Transverse colon (tissue), 4 donors: ENCODE measurements at regions not wholly inside any gene's neighbourhood (a gene's known extent, or its start where the extent isn't known, plus 50 kb on each side); places are given as distances from the start of the nearest gene placed in this dataset.
"Not testable (repeated sequence)": the region's sequence is repeated elsewhere in the genome, so short reads cannot be mapped to it uniquely, and the experiment has no call there.

Source experiments
- DNase-seq: peaks from one replicate; pipeline ENCODE4 v3.0.0-alpha.2; 2019
- H3K27ac ChIP-seq, 4 donors: fragments of 200-600 bp; sonication (generic); 2 replicates each; pipeline ENCODE4 v1.5.1; 2016 to 2018; ENCODE audit warnings: inconsistent platforms in 4 of 4
- H3K27me3 ChIP-seq: fragments of 200-600 bp; sonication (generic); 2 replicates; pipeline ENCODE4 v1.5.1; 2017; ENCODE audit warnings: inconsistent platforms
- H3K36me3 ChIP-seq, 4 donors: fragments of 200-600 bp; sonication (generic); 2 replicates each; pipeline ENCODE4 v1.5.1; 2017 to 2019; ENCODE audit warnings: inconsistent platforms in 4 of 4
- H3K4me1 ChIP-seq, 4 donors: fragments of 200-600 bp; sonication (generic); 2 replicates each; pipeline ENCODE4 v1.5.1; 2017 to 2020; ENCODE audit warnings: inconsistent platforms in 4 of 4
- H3K4me3 ChIP-seq, 4 donors: fragments of 200-600 bp; sonication (generic); 1 replicate in 1 of 4; 2 replicates in 3 of 4; pipeline versions ENCODE4 v1.5.1 to v1.6.1; 2017 to 2019; ENCODE audit warnings: inconsistent platforms in 4 of 4
- H3K9me3 ChIP-seq, 2 donors: fragments of 200-600 bp; sonication (generic); 2 replicates each; pipeline ENCODE4 v1.5.1; 2017 to 2019; ENCODE audit warnings: inconsistent platforms in 2 of 2
- CTCF ChIP-seq, 5 experiments: fragments of 200-600 bp in 3 of 5; fragments of 450-650 bp in 2 of 5; sonication (generic) in 3 of 5; IDR thresholded peaks; 1 replicate in 2 of 5; 2 replicates in 3 of 5; pipeline ENCODE4 v1.5.1; 2016 to 2017; ENCODE audit warnings: antibody characterized with exemption in 5 of 5, inconsistent platforms in 3 of 5, mild to moderate bottlenecking in 2 of 5, moderate library complexity in 1 of 5
- EP300 ChIP-seq: sonication (generic); formaldehyde crosslinking; IDR thresholded peaks from one replicate; pipeline ENCODE4 v1.6.1; 2017; ENCODE audit warnings: antibody characterized with exemption, low read depth
- POLR2A ChIP-seq: fragments of 450-650 bp; IDR thresholded peaks from one replicate; pipeline ENCODE4 v1.6.1; 2016; ENCODE audit warnings: antibody characterized with exemption, mild to moderate bottlenecking, moderate library complexity
- POLR2AphosphoS5 ChIP-seq, 3 donors: sonication (generic); formaldehyde crosslinking; IDR thresholded peaks; one replicate each; pipeline ENCODE4 v1.6.1; 2016; ENCODE audit warnings: antibody characterized with exemption in 3 of 3
- WGBS, 2 donors: methylation state at CpG; one replicate each; pipeline ENCODE4 v1.1.5; 2018; ENCODE audit warnings: low coverage in 1 of 2; 5-methylcytosine and 5-hydroxymethylcytosine counted together
- in situ Hi-C, 4 donors: fragments of 200-750 bp; cut with MboI; loops; one replicate each; pipeline versions ENCODE4 v1.15.0 to v1.15.1; 2017; ENCODE audit warnings: low sequenced_read_pairs in 3 of 4, low pct_ligation_motif_present in 1 of 4, low pct_unique_long_range_greater_than_20kb in 1 of 4
- intact Hi-C: fragments of 100-400 bp; cut with DNase I; formaldehyde crosslinking; loops from one replicate; pipeline ENCODE4 v1.15.1; 2023; ENCODE audit warnings: low total_unique reads

DNA sequence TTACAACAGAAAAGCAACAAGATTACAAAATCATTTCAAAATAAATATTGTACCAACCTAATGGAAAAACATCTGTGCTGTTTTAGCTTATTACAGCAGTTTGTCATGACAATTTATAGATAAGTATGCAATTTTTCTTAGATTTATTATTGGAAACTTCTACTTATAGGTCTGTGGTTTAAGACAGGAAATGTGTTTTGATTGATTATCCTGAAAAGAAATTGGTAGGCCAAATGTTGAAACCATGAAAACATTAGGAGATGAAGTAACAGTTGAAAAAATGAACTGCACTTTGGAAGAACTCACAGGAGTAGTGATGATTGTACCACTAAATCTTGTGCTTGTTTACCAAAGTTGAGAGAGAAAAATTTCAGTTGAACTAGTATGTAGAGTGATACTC is 162.2 kb upstream of the GIMD1 start:
- intact Hi-C loops: no loop called here
- DNase-seq: no peak
- no peak for TF ChIP-seq CTCF (IDR thresholded peaks at IDR 0.05)
- in situ Hi-C loops: no loop called here
- no peak overlapping the region for H3K4me3 ChIP-seq
- H3K27me3 ChIP-seq: no peaks in the 10 kb centered on the region
- no peaks in the 10 kb centered on the region for H3K9me3 ChIP-seq
- H3K4me1 ChIP-seq: no peaks in the 10 kb centered on the region
- H3K27ac ChIP-seq: no peak overlapping the region
- H3K36me3 ChIP-seq: no peaks in the 10 kb centered on the region

- no peak for DNase-seq
- H3K4me1 ChIP-seq: no peaks in the 10 kb centered on the region
- in situ Hi-C loops: no loop called here
- intact Hi-C loops: no loop called here
- no peaks in the 10 kb centered on the region for H3K36me3 ChIP-seq
- H3K4me3 ChIP-seq: no peak overlapping the region
- TF ChIP-seq EP300: no peak
- H3K27ac ChIP-seq: no peak overlapping the region
- no peaks in the 10 kb centered on the region for H3K27me3 ChIP-seq
- no peaks in the 10 kb centered on the region for H3K9me3 ChIP-seq
- 79 to 100% methylated on average over 1 of the region's 1 CpG for WGBS, 2 donors
Measured at GRCh38 chr4:106530024-106530361, 161.4 kb upstream of the GIMD1 start.

GRCh38 chr4:106529348-106530023 is 160.9 kb upstream of the GIMD1 start:
- Histone ChIP-seq H3K9me3 (no peaks in the 10 kb centered on the region), H3K27me3 (no peaks in the 10 kb centered on the region), H3K4me1 (no peaks in the 10 kb centered on the region), H3K36me3 (no peaks in the 10 kb centered on the region), H3K4me3 (no peak overlapping the region), H3K27ac (no peak overlapping the region)
- in situ Hi-C loops: no loop called here
- intact Hi-C loops: no loop called here
- 71 to 73% methylated on average over 2 of the region's 2 CpGs for WGBS, 2 donors
- no peak for TF ChIP-seq POLR2AphosphoS5 (IDR thresholded peaks at IDR 0.05)
- TF ChIP-seq POLR2A: no peak
- no peak for TF ChIP-seq EP300
- TF ChIP-seq CTCF (IDR thresholded peaks at IDR 0.05): no peak
- no peak for DNase-seq

GRCh38 chr4:106527316-106527715 is 158.7 kb upstream of the GIMD1 start:
- Histone ChIP-seq H3K9me3 (no peaks in the 10 kb centered on the region), H3K27me3 (no peaks in the 10 kb centered on the region), H3K36me3 (no peaks in the 10 kb centered on the region), H3K4me1 (no peaks in the 10 kb centered on the region), H3K27ac (no peak overlapping the region), H3K4me3 (no peak overlapping the region)
- TF ChIP-seq POLR2A: no peak
- no peak for TF ChIP-seq CTCF (IDR thresholded peaks at IDR 0.05)
- no peak for TF ChIP-seq EP300
- TF ChIP-seq POLR2AphosphoS5 (IDR thresholded peaks at IDR 0.05): no peak
- intact Hi-C loops: no loop called here
- in situ Hi-C loops: no loop called here
- no peak for DNase-seq
- WGBS, 2 donors: 77 to 82% methylated on average over 2 of the region's 2 CpGs

DNA sequence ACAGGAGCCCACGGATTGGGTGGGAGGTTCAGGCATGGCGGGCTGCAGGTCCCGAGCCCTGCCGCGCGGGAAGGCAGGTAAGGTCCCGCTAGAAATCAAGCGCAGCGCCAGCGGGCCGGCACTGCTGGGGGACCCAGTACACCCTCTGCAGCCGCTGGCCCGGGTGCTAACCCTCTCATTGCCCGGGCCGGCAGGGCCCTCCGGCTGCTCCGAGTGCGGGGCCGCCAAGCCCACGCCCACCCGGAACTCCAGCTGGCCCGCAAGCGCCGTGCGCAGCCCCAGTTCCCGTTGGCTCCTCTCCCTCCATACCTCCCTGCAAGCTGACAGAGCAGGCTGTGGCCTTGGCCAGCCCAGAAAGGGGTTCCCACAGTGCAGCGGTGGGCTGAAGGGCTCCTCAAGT is 156.8 kb upstream of the GIMD1 start:
- H3K4me3 ChIP-seq, H3K4me1 ChIP-seq, H3K27me3 ChIP-seq, H3K27ac ChIP-seq, H3K9me3 ChIP-seq, in situ Hi-C loops, DNase-seq, intact Hi-C loops, H3K36me3 ChIP-seq: not testable (repeated sequence)
- 88% methylated on average over 24 of the region's 27 CpGs; no CpG with 5 or more reads in 1 of the 2 donors for WGBS, 2 donors

GRCh38 chr4:106524772-106525171 is 156.2 kb upstream of the GIMD1 start:
- H3K4me1 ChIP-seq, H3K36me3 ChIP-seq, in situ Hi-C loops, H3K27ac ChIP-seq, H3K9me3 ChIP-seq, H3K4me3 ChIP-seq, H3K27me3 ChIP-seq, intact Hi-C loops, DNase-seq: not testable (repeated sequence)
- WGBS, 2 donors: 65 to 80% methylated on average over 2 to 8 of the region's 8 CpGs
